Activated T-helper 9 cell treated with anti-CD3 and anti-CD28 coated beads, Interleukin-2, amount 50 U/mL, for 16 hours (primary cell): ENCODE measurements at regions not wholly inside any gene's neighbourhood (a gene's known extent, or its start where the extent isn't known, plus 50 kb on each side); places are given as distances from the start of the nearest gene placed in this dataset.

Experiments used
- DNase-seq: peaks from one replicate; pipeline ENCODE4 v3.0.0-alpha.2; 2020; ENCODE audit warnings: low read depth

DNA sequence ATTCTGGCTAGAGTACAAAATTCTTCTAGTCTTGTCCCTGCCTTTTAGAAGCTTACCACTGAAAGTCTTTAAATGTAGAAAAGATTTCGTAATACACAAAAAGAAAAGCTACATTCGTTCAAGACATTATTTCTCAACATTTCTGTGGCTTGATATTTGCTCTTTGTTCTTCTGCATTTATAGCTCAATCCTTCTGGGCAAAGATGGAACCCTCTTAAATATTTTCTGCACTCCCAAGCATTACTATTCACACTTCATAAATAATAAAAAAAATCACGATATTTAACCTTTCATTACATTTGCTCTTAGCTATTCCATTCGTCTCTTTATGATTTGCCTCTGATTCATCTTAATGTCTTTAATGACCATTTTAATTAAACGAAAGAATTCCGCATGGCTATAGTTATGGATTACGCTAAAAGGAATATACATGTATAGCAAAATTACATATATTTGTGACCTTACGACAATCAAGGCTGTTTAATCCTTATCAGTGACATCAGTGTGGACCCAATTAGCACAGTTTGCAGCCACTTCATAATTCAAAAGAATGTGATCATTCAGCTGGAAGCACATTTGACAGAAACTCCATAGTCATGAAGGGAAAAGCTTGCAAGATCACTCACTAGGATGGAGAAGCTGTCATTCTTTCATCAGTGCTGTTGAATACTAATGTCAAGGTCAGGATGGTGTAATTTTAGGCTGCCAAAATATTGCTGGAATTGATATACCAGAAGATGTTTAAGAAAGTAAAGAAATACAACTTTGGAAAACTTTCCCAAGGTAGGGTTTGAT is 1075.0 kb upstream of the TENM3 start:
- no peak for DNase-seq

DNA sequence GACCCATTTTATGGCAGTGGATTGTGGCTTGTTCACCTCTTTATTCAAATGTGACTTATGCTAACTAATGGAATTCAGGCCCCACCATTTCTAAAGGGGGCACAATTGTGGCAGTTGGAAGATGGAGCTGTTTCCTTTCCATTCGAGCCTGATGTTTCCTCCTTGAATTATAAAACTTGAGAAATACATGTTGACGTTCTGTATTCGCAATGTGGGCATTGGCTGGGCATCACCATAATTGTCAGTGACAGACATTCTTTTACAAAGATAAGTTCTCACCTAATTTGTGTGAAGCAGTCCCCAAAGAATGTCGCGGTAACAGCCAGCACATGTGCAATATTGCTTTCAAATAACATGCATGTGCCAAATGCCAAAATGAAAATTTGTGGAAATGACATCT is 1070.2 kb upstream of the TENM3 start:
- no peak for DNase-seq

DNA sequence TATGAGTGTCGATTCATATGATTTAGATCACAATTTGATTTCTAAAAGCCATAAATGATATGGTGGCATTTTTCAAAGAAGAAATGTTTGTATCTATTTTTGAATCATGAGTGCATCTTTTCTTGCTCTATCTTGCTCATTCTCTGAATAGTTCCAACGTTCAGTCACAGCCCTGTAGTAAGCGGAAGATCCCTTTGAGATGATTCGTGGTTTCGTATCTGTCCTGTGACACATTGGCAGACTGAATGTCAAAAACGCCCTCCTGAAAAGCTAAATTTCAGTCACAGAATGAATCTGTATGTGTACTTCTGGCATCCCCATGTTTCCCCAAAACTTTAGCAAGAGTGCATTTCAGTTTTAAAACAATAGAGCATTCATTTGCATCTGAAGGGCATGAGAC is 1066.9 kb upstream of the TENM3 start:
- no peak for DNase-seq

DNA sequence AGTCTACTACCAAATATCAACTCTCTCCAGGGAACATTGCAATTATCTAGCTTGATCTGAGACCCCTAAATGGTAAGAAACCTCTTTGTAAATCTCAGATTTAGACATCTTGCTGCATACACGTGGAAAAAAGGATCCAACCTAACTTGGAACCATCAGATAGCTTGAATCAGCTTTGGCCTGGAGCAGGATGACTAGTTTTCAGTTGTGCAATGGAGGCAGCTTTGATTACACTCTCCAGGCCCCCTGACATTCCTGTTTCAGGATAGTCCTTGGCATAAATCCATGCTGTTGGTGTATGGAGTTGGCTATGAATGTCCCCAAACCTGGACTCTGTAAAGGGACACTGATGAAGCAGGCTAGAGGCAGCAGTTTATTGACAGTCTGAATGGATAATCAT is 1061.9 kb upstream of the TENM3 start:
- no peak for DNase-seq

DNA sequence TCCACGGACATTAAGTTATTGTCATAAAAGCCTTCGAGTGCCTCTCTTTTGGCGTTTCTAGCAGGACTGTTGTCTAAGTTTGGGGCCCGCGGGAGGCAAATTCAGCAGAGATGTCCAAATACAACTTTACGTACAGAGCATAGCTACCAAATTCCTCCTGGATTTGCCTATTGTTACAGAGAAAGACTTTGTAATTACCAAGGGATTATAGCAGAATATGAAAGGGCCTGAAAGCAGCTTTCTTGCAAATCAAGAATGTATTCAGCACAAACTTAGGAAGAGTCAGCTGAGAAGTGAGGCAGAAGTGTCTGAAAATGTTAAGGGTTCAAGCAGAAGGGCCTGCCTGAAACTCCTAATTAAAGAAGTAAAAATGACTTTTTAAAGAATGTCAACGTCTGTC is 1053.5 kb upstream of the TENM3 start:
- no peak for DNase-seq

DNA sequence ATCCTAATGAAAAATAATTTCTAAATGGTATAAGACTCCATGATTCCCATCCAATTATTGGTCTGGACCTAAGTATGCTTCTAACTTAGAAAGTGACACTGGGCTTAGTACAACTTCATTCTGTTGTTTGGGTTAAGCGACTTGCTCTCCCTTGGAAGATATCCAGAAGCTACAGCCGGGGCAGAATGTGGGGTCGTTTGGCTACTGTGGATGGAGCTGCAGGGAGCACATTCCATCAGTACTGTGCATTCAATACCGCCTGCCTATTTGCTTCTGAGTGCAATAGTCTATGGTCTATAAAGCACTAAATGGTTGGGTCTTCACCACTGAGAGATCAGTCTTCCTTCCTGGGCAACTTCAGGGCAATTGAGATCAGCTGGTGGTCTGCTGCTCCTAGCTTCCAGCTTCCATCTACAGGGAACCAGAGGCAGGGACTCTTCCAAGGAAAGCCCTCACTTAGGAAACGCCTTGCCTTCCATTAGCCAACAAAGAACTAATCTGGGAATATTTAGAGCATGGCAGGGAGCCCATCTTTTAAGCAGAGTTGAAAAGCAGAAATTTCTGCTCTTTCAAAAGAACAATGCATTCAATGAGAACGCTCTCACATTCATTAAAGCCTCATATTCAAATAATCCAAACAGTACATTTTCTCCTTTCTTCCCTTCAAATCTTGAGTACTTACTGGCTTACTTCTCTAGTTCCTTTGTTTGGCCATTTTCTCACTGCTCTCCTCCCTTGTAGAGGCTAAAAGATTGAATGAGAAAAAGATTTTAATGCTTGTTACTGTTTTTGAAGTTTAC is 1049.9 kb upstream of the TENM3 start:
- DNase-seq: no peak

DNA sequence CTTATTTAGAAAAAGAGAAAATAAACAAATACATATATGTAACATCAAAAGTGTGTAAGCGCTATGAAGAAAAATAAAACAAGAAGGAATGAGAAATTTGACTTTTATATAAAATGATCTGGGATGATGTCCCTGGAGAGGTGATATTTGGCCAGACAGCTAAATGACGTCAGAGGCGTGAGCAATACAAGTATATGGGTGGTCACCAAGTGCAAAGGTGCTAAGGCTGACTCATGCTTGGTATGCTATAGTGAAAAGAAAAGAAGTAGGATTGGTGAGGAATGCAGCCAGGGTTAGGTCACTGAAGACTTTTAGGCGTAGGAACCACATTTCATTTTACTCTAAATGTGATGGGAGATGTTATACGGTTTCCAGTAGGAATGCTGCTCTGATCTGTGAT is 1049.1 kb upstream of the TENM3 start:
- DNase-seq: no peak

DNA sequence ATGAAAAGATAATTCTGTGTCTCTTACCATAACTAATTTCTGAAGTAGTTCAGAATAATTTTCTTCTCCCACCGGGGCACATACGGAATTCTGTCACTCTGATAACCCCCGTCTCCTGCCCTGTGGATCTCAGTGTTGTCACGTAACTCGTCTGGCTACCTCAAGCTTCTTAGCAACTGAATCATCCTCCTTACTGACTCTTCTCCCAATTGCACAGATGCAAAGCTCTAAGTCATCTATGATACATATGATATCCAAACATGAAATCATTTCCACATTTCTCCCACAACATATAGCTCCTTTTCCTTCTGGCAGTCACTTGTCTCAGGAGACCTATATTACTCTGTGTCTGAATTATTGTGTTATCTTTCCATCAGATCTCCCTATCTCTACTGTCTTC is 1043.1 kb upstream of the TENM3 start:
- no peak for DNase-seq

DNA sequence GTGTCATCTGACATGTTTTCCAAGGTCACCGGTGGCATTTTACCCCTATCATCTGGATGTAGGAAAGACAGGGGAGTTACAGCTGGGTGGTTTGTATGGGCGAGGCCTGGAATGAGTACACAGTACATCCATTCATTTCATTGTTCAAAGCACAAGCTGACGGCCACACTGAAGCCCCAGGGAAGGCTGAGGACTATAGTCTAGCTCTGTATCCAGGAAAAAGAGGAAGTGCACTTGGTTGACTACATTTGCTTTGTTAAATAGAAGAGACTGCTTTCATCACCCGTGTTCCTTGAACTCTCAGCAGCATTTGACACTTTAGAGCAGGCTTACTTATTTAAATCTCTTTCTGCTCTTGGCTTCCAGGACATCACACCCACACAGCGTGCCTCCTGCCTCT is 1041.0 kb upstream of the TENM3 start:
- DNase-seq: no peak

DNA sequence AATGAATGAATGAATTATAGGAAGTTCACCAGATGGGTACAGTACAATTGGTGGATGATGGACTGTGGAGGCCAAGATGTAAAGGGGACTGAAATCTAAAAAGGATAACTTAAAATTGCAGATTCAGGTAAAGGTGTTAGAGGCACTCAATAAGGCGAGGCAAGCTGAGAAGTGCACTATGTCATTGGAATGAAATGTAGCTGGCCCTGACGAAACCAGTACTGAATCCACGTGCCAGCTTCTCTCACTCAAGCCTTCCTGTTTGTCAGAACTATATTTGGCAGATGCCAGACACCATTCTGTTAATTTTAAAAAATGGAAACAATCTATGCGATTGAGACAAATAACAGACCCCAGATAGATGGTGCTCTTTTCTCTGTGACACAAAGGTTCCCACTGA is 1039.1 kb upstream of the TENM3 start:
- no peak for DNase-seq

DNA sequence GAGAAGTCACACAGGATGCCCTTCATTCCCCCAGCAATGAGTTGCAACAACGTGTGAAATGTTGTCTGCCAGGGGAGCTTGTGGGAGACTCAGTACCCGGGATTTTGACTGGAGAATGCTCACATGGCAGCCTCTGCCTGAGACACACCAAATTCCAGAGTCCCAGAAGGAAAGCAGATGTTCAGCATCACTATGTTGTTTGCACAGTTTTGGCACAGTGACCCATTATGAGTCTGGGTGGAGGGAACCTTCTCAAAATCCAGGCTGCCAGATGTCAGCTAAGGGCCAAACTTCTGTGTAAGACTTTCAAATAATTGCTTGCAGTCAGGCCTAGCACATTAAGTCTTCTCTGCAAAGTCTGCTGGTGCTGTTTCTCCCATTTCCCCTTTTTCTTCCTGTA is 1029.7 kb upstream of the TENM3 start:
- DNase-seq: no peak

DNA sequence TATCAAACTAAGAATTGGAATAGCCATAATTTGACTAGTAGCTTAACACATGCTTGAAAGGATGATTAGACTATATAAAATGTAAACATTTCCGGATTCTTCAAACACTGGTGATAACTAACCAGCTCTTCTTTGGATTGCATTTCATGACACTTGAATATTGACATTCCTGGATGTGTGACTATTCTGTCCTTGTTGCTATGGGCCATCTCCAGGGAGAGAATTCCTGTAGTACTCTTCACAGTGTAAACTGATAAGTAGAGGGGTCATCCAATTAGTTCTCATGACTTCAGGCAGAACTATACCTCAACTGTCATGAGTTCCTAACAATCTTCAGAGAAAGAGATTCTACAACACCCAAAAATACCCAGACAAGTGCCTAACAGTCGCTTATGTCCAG is 1026.7 kb upstream of the TENM3 start:
- no peak for DNase-seq

DNA sequence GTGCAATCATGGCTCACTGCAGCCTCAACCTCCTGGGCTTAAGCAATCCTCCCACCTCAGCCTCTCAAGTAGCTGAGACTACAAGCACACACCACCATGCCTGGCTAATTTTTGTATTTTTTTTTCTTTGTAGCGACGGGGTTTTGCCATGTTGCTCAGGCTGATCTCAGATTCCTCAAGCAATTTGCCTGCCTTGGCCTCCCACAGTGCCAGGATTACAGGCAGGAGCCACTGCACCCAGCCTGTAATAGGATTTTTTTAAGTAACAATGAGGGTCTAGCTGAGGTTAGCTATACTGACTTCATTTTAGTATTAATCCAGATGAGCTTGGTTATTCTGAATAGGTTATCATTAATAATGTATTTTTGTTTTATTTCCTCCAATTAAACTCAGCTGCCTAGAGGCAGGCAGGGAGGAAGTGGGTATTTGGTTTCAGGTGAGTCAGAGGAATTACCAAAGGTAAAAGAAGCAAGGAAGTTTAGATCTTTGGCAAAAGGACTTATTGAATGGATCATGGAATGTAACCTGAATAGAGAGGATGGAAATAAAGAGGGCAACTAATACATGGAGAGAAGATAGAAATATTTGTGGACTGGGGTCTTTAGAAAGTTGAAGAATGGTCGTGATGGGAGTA is 1023.3 kb upstream of the TENM3 start:
- DNase-seq: no peak

DNA sequence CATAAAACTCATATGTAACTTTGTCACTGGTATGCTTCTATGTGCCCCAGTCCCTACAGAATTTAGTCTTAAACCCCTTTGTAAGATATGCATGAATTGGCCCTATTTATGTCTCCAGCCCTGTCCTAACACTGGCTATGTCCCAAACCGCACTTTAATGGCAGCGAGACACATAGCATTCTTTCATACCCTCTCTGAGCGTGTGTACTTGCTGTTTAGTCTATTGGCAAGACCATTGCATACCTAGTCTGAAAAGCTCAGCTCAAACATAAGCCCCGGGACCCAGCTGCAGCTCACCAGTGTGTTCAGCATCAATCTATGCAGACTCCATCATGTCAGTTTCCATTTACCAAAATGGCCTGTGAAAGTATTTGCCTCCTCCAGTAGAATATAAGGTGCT is 1018.4 kb upstream of the TENM3 start:
- no peak for DNase-seq

DNA sequence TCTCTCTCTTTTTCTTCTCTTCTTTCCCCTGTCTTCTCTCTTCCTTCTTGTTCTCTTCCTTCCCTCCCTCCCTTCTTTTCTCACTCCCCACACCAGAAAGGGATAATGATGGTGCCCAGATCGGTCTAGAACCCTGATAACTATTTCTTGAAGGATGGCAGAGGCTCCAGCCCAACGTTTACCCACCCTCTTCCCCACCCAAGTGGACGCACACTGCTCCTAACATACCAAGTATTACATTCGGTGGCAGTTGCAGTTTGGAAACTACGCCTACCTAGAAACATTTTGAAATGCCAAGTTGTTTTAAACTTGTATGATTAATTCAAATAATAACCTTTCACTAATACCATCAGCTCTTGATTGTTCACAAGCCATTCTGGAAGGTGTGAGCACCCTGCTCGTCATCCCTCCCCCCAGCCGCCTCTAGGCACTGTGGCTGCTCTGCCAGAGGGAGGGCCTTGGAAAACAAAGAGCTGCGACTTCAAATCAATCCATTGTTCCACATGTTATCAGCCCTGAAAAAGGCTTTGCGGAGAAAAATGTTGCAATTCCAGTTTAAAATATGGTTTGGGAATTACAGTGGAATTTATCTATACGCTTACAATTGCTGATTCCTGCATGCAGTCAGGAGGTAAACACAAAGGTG is 1017.5 kb upstream of the TENM3 start:
- no peak for DNase-seq

DNA sequence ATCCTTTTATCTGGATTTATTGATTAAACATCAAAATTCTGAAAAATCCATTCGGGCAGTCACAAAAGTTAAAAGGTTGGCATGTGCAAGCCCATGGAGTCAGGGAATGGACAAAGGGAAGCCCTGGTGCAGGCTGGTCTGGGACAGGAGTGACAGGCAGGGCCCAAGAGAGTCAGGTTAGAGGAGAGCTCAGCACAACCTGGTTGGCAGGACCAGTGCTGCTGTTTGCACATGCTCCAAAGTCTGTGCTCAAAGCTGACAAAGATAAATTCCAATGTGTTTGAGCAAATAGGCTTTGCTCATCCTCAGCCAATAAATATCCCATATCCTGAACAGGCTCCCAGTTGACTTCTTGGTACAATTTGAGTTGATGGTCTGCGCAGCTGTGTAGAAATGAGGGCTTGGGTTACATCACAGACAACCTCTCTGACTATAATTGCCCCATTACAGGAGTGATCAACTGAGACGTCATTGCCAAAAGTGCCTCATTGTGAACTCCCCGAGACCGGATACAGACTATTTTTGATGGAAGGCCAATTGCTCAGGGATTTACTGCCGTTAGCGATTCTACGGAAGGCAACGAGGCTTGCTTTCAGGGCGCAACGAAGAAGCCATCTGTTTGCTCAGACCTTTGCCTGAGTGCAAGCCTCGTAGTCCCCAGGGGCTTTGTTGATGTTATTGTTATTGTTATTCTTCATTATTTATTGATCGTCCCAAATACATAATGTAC is 1008.1 kb upstream of the TENM3 start:
- DNase-seq: no peak

DNA sequence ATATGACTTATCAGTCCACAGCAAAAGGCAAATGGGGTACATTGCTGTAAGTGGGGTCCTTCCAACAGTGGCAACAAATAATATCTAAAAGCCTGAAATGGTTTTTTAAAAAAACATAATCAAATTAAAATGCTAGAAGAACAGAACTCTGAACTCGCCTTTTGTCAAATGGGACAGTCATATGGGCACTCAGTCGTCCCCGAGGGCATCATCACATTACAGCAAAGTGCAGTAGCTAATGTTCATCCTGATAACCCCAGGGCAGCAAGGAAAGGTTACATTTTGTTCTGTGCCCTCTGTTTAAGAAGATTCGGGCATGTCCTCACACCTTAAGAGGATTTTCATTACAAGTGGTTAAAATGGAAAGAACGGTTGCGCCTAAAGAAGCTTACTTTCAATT is 997.9 kb upstream of the TENM3 start:
- no peak for DNase-seq

DNA sequence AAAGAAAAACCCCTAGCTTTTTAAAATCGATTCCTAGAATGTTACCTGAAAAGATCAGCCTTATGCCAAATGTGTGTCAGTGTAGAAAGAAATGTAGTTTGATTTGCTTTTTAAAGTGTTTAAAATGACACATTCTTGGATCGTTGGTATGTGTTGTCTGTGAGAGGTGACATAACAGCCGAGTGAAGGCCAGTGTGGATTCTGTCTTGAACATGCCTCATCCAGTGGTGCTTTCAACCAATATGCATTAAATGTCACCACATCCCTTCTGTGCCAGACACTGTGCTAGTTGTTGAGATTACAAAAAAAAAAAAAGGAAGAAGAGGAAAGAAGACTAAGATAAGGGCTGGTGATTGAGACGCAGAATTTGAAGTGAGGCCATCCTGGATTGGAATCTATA is 994.2 kb upstream of the TENM3 start:
- no peak for DNase-seq

DNA sequence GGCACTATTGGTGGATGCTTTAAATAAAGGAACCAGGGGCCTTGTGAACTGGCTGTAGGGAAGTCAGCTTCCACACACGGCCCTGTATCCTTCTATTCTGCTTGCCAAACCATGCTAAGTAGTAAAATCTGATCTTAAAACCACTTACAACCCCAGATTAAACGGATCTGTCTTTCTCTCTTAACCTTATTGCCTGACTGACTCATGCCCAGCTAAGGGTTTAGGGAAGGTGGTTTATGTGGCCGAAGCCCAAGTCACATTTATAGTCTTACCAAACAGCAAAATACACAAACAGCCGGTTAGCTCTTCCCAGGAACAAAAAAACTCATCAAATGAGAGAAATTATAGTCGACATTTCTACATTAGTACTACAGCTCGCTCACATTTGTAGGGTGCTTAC is 988.4 kb upstream of the TENM3 start:
- no peak for DNase-seq

DNA sequence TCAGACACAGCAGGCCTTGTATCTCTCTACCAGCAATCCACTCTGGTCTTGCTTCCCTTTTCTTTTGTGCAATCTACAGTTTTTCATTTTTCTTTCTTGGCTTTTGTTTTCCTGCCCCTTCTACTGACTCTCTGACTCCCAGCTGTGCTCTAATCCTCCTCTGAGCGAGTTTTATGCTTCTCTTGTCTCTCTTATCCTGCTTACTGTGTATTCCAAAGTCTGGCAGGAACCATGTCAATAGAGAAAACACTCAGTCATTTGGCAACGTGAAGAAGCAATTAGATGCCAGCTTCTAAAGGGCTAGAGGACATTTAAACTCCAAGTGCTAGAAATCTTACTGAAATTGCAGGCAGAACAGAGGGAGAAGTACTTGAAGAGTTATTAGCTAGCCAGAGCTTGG is 984.6 kb upstream of the TENM3 start:
- no peak for DNase-seq

DNA sequence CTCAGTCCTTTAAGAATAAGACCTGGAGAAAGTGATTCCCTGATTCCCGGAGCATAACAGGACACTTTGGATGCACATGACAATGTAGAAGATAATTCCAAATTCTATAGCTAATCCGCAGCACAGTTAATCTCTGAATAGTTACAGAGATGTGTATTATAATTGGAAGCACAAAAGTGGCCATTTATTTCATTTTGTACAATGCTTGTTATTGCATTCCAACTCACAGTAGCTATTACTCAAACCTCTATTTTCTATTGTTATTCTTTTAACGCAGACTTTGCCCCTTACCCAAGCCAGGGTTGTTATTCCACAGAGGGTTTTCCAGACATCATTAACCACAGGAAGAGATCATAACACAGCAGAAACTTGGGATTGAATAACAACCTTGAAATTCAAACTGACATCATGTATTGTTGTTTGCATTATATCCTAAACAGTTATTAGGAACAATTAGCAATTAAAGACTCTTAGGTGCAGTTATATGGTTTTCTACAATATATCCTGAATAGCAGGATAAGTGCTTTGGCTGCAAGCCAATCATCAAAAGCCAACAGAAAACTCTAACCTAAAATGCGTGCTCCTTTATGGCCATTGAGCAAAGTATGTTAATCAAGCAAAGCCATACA is 984.0 kb upstream of the TENM3 start:
- DNase-seq: no peak

DNA sequence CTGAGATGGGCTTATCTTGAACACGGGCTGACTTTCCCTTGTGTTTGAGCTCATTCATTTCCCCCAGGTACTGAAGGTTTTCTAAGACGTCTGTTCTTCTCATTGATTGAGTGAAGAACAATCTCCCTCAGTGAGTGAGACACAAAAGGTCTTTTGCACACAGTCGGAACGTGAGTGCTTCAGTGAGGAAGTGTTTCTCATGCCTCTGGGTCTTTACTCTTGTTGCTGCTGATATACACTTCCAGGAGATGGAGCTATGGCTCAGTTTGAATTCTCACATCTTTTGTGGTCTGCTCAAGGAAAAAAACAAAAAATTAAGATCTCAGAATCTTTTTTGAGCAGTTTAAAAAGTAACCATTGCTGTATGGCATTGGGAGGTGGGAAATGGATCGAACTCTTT is 981.9 kb upstream of the TENM3 start:
- DNase-seq: no peak
